H1 (cell line): ENCODE measurements at regions not wholly inside any gene's neighbourhood (a gene's known extent, or its start where the extent isn't known, plus 50 kb on each side); places are given as distances from the start of the nearest gene placed in this dataset.

Experiments used
- CTCF ChIA-PET: fragments of 300-600 bp; sonication (Branson Sonifier 250); formaldehyde crosslinking; loops from one replicate; lab custom pipeline; 2021; ENCODE audit not compliant: partially characterized antibody; lab: Charles Lee
- POLR2A ChIA-PET: fragments of 300-600 bp; sonication (Branson Sonifier 250); formaldehyde crosslinking; loops from one replicate; lab custom pipeline; 2021; ENCODE audit warnings: inconsistent platforms; ENCODE audit not compliant: partially characterized antibody; lab: Charles Lee
- DNase-seq, 2 experiments: peaks; one replicate each; pipeline versions ENCODE4 v3.0.0 to v3.0.0-alpha.2; 2010 to 2022; ENCODE audit warnings: low spot score in 2 of 2, low read depth in 1 of 2, mixed read lengths in 1 of 2
- FAIRE-seq: peaks from 2 replicates; lab custom pipeline; 2011; peaks lifted over from hg19 to GRCh38; lab: Jason Lieb, UNC
- H2AFZ ChIP-seq: 2 replicates; pipeline ENCODE4 v1.8.1; 2012; ENCODE audit warnings: low read length, inconsistent platforms
- H2AK5ac ChIP-seq: 2 replicates; pipeline ENCODE4 v1.6.1; 2013; ENCODE audit warnings: low read depth, low read length
- H2BK120ac ChIP-seq: replicated peaks from 2 replicates; pipeline ENCODE3; 2013; ENCODE audit warnings: low read depth, low read length, inconsistent platforms
- H2BK12ac ChIP-seq: 2 replicates; pipeline ENCODE4 v1.6.1; 2013; ENCODE audit warnings: low read depth, low read length
- H2BK15ac ChIP-seq: 2 replicates; pipeline ENCODE4 v1.6.1; 2013; ENCODE audit warnings: low read length
- H2BK20ac ChIP-seq: 2 replicates; pipeline ENCODE4 v1.6.1; 2013; ENCODE audit warnings: low read length
- H2BK5ac ChIP-seq: 2 replicates; pipeline ENCODE4 v1.6.1; 2013; ENCODE audit warnings: low read depth, low read length
- H3K14ac ChIP-seq: 2 replicates; pipeline ENCODE4 v1.6.1; 2013; ENCODE audit warnings: inconsistent platforms; ENCODE audit not compliant: insufficient read length
- H3K18ac ChIP-seq: 2 replicates; pipeline ENCODE4 v1.6.1; 2013; ENCODE audit warnings: low read length; ENCODE audit errors: extremely low read depth
- H3K23ac ChIP-seq: 2 replicates; pipeline ENCODE4 v1.6.1; 2013; ENCODE audit warnings: inconsistent platforms; ENCODE audit not compliant: insufficient read length
- H3K23me2 ChIP-seq: 2 replicates; pipeline ENCODE4 v1.6.1; 2013; ENCODE audit warnings: low read depth, low read length
- H3K27ac ChIP-seq: 2 replicates; pipeline ENCODE4 v1.6.1; 2011; ENCODE audit warnings: low read depth, low read length, inconsistent platforms
- H3K27me3 ChIP-seq, 4 experiments: replicated peaks in 1 of 4; 1 replicate in 1 of 4; 2 replicates in 3 of 4; pipeline versions ENCODE4 v1.6.1 to v1.8.1; 2011 to 2013; ENCODE audit warnings: low read length in 3 of 4, mild to moderate bottlenecking in 3 of 4, inconsistent platforms in 2 of 4, mixed read lengths in 2 of 4, moderate library complexity in 1 of 4; ENCODE audit not compliant: control insufficient read depth in 3 of 4, insufficient read depth in 3 of 4; ENCODE audit errors: extremely low read depth in 1 of 4
- H3K36me3 ChIP-seq, 4 experiments: 2 replicates each; pipeline versions ENCODE4 v1.6.1 to v1.8.1; 2011 to 2013; ENCODE audit warnings: mild to moderate bottlenecking in 4 of 4, low read length in 3 of 4, moderate library complexity in 2 of 4, control low read depth in 1 of 4, inconsistent platforms in 1 of 4; ENCODE audit not compliant: insufficient read depth in 4 of 4, control insufficient read depth in 2 of 4
- H3K4ac ChIP-seq: replicated peaks from 2 replicates; pipeline ENCODE3; 2013; ENCODE audit warnings: low read length, low read depth, mixed read lengths, inconsistent platforms; ENCODE audit not compliant: insufficient read length
- H3K4me1 ChIP-seq, 4 experiments: replicated peaks in 1 of 4; 1 replicate in 1 of 4; 2 replicates in 3 of 4; pipeline versions ENCODE4 v1.6.1 to v1.8.1; 2011 to 2013; ENCODE audit warnings: low read length in 3 of 4, inconsistent platforms in 2 of 4, mixed read lengths in 1 of 4; ENCODE audit not compliant: insufficient read depth in 4 of 4, control insufficient read depth in 3 of 4
- H3K4me2 ChIP-seq, 2 experiments: 2 replicates each; pipeline versions ENCODE4 v1.6.1 to v1.8.1; 2011 to 2013; ENCODE audit warnings: low read depth in 2 of 2, low read length in 2 of 2, control low read depth in 1 of 2, inconsistent platforms in 1 of 2, mild to moderate bottlenecking in 1 of 2; ENCODE audit not compliant: insufficient read depth in 1 of 2
- H3K4me3 ChIP-seq, 4 experiments: fragments of 200-600, 300-600 bp in 1 of 4; sonication (generic), shearing (Covaris generic), sonication (Bioruptor Twin) in 1 of 4; 2 replicates each; pipeline versions ENCODE4 v1.5.1 to v1.8.1; 2011 to 2016; ENCODE audit warnings: low read length in 4 of 4, low read depth in 3 of 4, control low read depth in 2 of 4, inconsistent platforms in 2 of 4, mild to moderate bottlenecking in 2 of 4, mixed read lengths in 1 of 4, moderate library complexity in 1 of 4; ENCODE audit not compliant: insufficient read depth in 2 of 4; ENCODE audit errors: extremely low read depth in 1 of 4
- H3K56ac ChIP-seq: replicated peaks from 2 replicates; pipeline ENCODE3; 2013; ENCODE audit warnings: low read depth, mild to moderate bottlenecking, mixed read lengths, low read length, inconsistent platforms; ENCODE audit not compliant: insufficient read length
- H3K79me1 ChIP-seq: 2 replicates; pipeline ENCODE4 v1.6.1; 2013; ENCODE audit warnings: low read depth, low read length, control low read depth
- H3K79me2 ChIP-seq, 2 experiments: 2 replicates each; pipeline versions ENCODE4 v1.6.1 to v1.8.1; 2012 to 2013; ENCODE audit warnings: low read length in 2 of 2, mild to moderate bottlenecking in 2 of 2, inconsistent platforms in 1 of 2; ENCODE audit not compliant: insufficient read depth in 2 of 2, control insufficient read depth in 1 of 2
- H3K9ac ChIP-seq, 4 experiments: replicated peaks in 1 of 4; 1 replicate in 1 of 4; 2 replicates in 3 of 4; pipeline versions ENCODE4 v1.6.1 to v1.8.1; 2011 to 2013; ENCODE audit warnings: low read depth in 3 of 4, low read length in 3 of 4, control low read depth in 2 of 4, mild to moderate bottlenecking in 2 of 4, moderate library complexity in 2 of 4, inconsistent platforms in 1 of 4; ENCODE audit errors: extremely low read depth in 1 of 4
- H3K9me3 ChIP-seq, 2 experiments: 2 replicates each; pipeline versions ENCODE4 v1.6.1 to v1.8.1; 2012 to 2013; ENCODE audit warnings: mild to moderate bottlenecking in 2 of 2, moderate library complexity in 2 of 2, control low read depth in 1 of 2, inconsistent platforms in 1 of 2, low read depth in 1 of 2, low read length in 1 of 2, mixed read lengths in 1 of 2; ENCODE audit not compliant: insufficient read depth in 2 of 2
- H4K20me1 ChIP-seq, 2 experiments: replicated peaks in 1 of 2; 2 replicates each; pipeline versions ENCODE3 to v1.8.1; 2011 to 2013; ENCODE audit warnings: inconsistent platforms in 2 of 2, low read length in 2 of 2, mild to moderate bottlenecking in 1 of 2; ENCODE audit not compliant: insufficient read depth in 2 of 2, control insufficient read depth in 1 of 2
- H4K5ac ChIP-seq: 2 replicates; pipeline ENCODE4 v1.6.1; 2013; ENCODE audit warnings: low read length, low read depth, mixed read lengths, inconsistent platforms; ENCODE audit not compliant: insufficient read length
- H4K8ac ChIP-seq: 2 replicates; pipeline ENCODE4 v1.8.0; 2013; ENCODE audit warnings: mild to moderate bottlenecking, moderate library complexity, low read length, inconsistent platforms; ENCODE audit not compliant: insufficient read depth; ENCODE audit errors: extremely low read depth
- H4K91ac ChIP-seq: replicated peaks from 2 replicates; pipeline ENCODE3; 2013; ENCODE audit warnings: low read length, mixed read lengths, inconsistent platforms; ENCODE audit not compliant: insufficient read length
- ASH2L ChIP-seq: fragments of 200-600, 300-600 bp; sonication (generic); IDR thresholded peaks from one replicate; pipeline ENCODE4 v1.7.1; 2017; ENCODE audit warnings: low read length
- BCL11A ChIP-seq, 2 experiments: IDR thresholded peaks; one replicate each; pipeline ENCODE4 v1.6.1; 2011; ENCODE audit warnings: low read depth in 2 of 2, low read length in 2 of 2, mild to moderate bottlenecking in 2 of 2
- GABPA ChIP-seq: IDR thresholded peaks from 2 replicates; pipeline ENCODE4 v1.6.1; 2011; ENCODE audit warnings: mild to moderate bottlenecking, low read length, moderate library complexity, borderline replicate concordance; ENCODE audit not compliant: insufficient read depth
- GTF2F1 ChIP-seq: IDR thresholded peaks from 2 replicates; pipeline ENCODE4 v1.6.1; 2012; ENCODE audit warnings: low read depth, low read length, improper control_type of control experiment, borderline replicate concordance
- JUN ChIP-seq: IDR thresholded peaks from 2 replicates; pipeline ENCODE4 v1.6.1; 2011; ENCODE audit warnings: low read depth, mild to moderate bottlenecking, improper control_type of control experiment, low read length
- RBBP5 ChIP-seq: IDR thresholded peaks from 2 replicates; pipeline ENCODE4 v1.7.1; 2012; ENCODE audit warnings: low read depth, mild to moderate bottlenecking, inconsistent platforms, low read length, moderate library complexity, borderline replicate concordance
- SIRT6 ChIP-seq: IDR thresholded peaks from one replicate; pipeline ENCODE4 v1.7.1; 2012; ENCODE audit warnings: low read length, inconsistent platforms
- SIX5 ChIP-seq: IDR thresholded peaks from 2 replicates; pipeline ENCODE4 v1.6.1; 2011; ENCODE audit warnings: mild to moderate bottlenecking, low read depth, low read length
- SRF ChIP-seq: IDR thresholded peaks from 2 replicates; pipeline ENCODE4 v1.6.1; 2011; ENCODE audit warnings: mild to moderate bottlenecking, low read depth, low read length, moderate library complexity
- SUZ12 ChIP-seq: fragments of 200-600 bp; sonication (generic); IDR thresholded peaks from 2 replicates; pipeline ENCODE4 v1.6.1; 2012; ENCODE audit warnings: mild to moderate bottlenecking, inconsistent platforms, low read length, moderate library complexity, mixed read lengths
- TBP ChIP-seq: IDR thresholded peaks from 2 replicates; pipeline ENCODE4 v1.6.1; 2011; ENCODE audit warnings: low read depth, low read length, improper control_type of control experiment

GRCh38 chr15:68000754-68001153 is 53.4 kb upstream of the PIAS1 start:
- POLR2A ChIA-PET = no interaction called here
- no peaks in the 10 kb centered on the region for H3K36me3 ChIP-seq
- no peak overlapping the region for H4K8ac ChIP-seq
- no peaks in the 10 kb centered on the region for H3K9me3 ChIP-seq
- FAIRE-seq = no peak
- no peak overlapping the region for H3K4me2 ChIP-seq
- H4K91ac ChIP-seq = no peak overlapping the region
- H3K56ac ChIP-seq = no peak overlapping the region
- 0 out of 2 replicates have a peak overlapping the region, but pooled peaks have one; percentile 31 for H2AFZ ChIP-seq
- H3K4me1 ChIP-seq = no peaks in the 10 kb centered on the region
- no peaks in the 10 kb centered on the region for H3K79me1 ChIP-seq
- no peak overlapping the region for H2BK120ac ChIP-seq
- DNase-seq = no peak
- H2BK15ac ChIP-seq = no peak overlapping the region
- CTCF ChIA-PET = interaction anchor here (0.6 kb wide), 2 partner anchors 23 to 374 kb away, joined by 3 to 4 read pairs; no protein-coding TSS in a partner anchor
- no peak overlapping the region for H2BK20ac ChIP-seq
- H3K23me2 ChIP-seq = no peaks in the 10 kb centered on the region
- H2BK12ac ChIP-seq = no peak overlapping the region
- no peak for TF ChIP-seq TBP
- TF ChIP-seq SRF = no peak
- no peak for TF ChIP-seq ASH2L
- TF ChIP-seq JUN = no peak
- no peak for TF ChIP-seq RBBP5
- no peak for TF ChIP-seq GTF2F1
- no peak for TF ChIP-seq BCL11A (IDR thresholded peaks at IDR 0.05; ENCODE audit: low read depth in 2 of 2, low read length in 2 of 2)
- no peak for TF ChIP-seq SIRT6
- no peak for TF ChIP-seq SUZ12
- TF ChIP-seq SIX5 = no peak
- no peak for TF ChIP-seq GABPA
- H3K9ac ChIP-seq = no peak overlapping the region
- no peak overlapping the region for H3K23ac ChIP-seq
- no peak overlapping the region for H3K18ac ChIP-seq
- no peak overlapping the region for H4K5ac ChIP-seq
- no peak overlapping the region for H3K4me3 ChIP-seq
- H3K27ac ChIP-seq = no peak overlapping the region
- no peaks in the 10 kb centered on the region for H3K27me3 ChIP-seq
- H3K79me2 ChIP-seq = no peaks in the 10 kb centered on the region
- H4K20me1 ChIP-seq = no peaks in the 10 kb centered on the region
- H3K4ac ChIP-seq = no peak overlapping the region
- H2BK5ac ChIP-seq = no peak overlapping the region
- H2AK5ac ChIP-seq = no peak overlapping the region
- no peak overlapping the region for H3K14ac ChIP-seq
